Testis (tissue), 2 donors: ENCODE measurements at regions not wholly inside any gene's neighbourhood (a gene's known extent, or its start where the extent isn't known, plus 50 kb on each side); places are given as distances from the start of the nearest gene placed in this dataset.

Source experiments
- DNase-seq: peaks from one replicate; pipeline ENCODE4 v3.0.0-alpha.2; 2019
- H3K27ac ChIP-seq, 2 donors: fragments of 200-600 bp; sonication (generic); one replicate each; pipeline ENCODE4 v1.5.1; 2019
- H3K27me3 ChIP-seq: fragments of 200-600 bp; sonication (generic); one replicate; pipeline ENCODE4 v1.5.1; 2019
- H3K36me3 ChIP-seq: fragments of 200-600 bp; sonication (generic); one replicate; pipeline ENCODE4 v1.5.1; 2017; ENCODE audit warnings: low read depth; ENCODE audit errors: missing control alignments
- H3K4me1 ChIP-seq: fragments of 200-600 bp; sonication (generic); one replicate; pipeline ENCODE4 v1.5.1; 2019
- H3K4me3 ChIP-seq, 2 donors: fragments of 200-600 bp; sonication (generic); one replicate each; pipeline ENCODE4 v1.5.1; 2017 to 2019
- H3K9me3 ChIP-seq: fragments of 200-600 bp; sonication (generic); one replicate; pipeline ENCODE4 v1.5.1; 2017
- POLR2A ChIP-seq: fragments of 450-650 bp; IDR thresholded peaks from one replicate; pipeline ENCODE4 v1.6.1; 2017; ENCODE audit warnings: antibody characterized with exemption, mild to moderate bottlenecking, moderate library complexity
- WGBS, 2 donors: methylation state at CpG; one replicate each; pipeline ENCODE4 v1.1.5; 2018; 5-methylcytosine and 5-hydroxymethylcytosine counted together
- intact Hi-C: fragments of 100-400 bp; cut with DNase I; formaldehyde crosslinking; loops from one replicate; pipeline ENCODE4 v1.15.1; 2023; ENCODE audit warnings: low total_unique reads
- TF ChIP-seq, protein P1 (sequence below), 3 experiments: fragments of 450-650 bp in 2 of 3; fragments of 200-600 bp in 1 of 3; sonication (generic) in 1 of 3; IDR thresholded peaks; one replicate each; pipeline ENCODE4 v1.5.1; 2016 to 2019; ENCODE audit warnings: antibody characterized with exemption in 3 of 3, mild to moderate bottlenecking in 2 of 3, moderate library complexity in 1 of 3

DNA sequence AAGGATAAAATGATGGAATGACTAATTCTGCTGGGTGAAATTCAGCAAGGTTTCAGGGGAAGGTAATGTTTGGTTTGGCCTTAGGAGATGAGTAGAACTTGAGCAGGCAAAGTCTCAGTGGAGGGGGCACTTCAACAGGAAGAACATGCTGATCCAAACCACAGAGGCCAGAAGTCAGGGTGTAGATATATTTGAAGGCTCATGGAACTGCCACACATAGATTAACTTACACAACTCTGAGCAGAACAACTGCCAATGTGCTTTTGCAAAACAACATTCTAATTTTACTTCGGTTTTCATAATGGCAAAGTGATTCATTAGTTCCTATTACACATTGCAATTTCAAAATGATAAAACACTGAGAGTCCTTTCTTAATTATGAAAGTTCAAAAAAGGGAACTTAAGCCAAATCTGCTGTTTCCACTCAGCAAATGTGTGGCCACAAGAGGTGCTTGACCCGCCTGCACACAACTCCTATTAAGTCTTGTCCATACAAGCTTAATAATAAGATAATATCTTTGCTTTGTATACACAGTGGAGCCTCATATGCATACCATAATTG lies 284.8 kb downstream of the MREG start:
- DNase-seq, result peak; percentile 25
- whole genome bisulfite sequencing, 2 donors, result 35 to 41% methylated on average over 2 of the region's 2 CpGs
- H3K4me1 ChIP-seq, result no peaks in the 10 kb centered on the region
- no peaks in the 10 kb centered on the region for H3K27me3 ChIP-seq
- no peak overlapping the region for H3K4me3 ChIP-seq
- no peak overlapping the region for H3K27ac ChIP-seq
- no peaks in the 10 kb centered on the region for H3K36me3 ChIP-seq
- H3K9me3 ChIP-seq, result no peaks in the 10 kb centered on the region
- TF ChIP-seq, protein P1, sequence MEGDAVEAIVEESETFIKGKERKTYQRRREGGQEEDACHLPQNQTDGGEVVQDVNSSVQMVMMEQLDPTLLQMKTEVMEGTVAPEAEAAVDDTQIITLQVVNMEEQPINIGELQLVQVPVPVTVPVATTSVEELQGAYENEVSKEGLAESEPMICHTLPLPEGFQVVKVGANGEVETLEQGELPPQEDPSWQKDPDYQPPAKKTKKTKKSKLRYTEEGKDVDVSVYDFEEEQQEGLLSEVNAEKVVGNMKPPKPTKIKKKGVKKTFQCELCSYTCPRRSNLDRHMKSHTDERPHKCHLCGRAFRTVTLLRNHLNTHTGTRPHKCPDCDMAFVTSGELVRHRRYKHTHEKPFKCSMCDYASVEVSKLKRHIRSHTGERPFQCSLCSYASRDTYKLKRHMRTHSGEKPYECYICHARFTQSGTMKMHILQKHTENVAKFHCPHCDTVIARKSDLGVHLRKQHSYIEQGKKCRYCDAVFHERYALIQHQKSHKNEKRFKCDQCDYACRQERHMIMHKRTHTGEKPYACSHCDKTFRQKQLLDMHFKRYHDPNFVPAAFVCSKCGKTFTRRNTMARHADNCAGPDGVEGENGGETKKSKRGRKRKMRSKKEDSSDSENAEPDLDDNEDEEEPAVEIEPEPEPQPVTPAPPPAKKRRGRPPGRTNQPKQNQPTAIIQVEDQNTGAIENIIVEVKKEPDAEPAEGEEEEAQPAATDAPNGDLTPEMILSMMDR (IDR thresholded peaks at IDR 0.05), result no peak
- TF ChIP-seq POLR2A, result no peak
- intact Hi-C loops, result no loop called here

DNA sequence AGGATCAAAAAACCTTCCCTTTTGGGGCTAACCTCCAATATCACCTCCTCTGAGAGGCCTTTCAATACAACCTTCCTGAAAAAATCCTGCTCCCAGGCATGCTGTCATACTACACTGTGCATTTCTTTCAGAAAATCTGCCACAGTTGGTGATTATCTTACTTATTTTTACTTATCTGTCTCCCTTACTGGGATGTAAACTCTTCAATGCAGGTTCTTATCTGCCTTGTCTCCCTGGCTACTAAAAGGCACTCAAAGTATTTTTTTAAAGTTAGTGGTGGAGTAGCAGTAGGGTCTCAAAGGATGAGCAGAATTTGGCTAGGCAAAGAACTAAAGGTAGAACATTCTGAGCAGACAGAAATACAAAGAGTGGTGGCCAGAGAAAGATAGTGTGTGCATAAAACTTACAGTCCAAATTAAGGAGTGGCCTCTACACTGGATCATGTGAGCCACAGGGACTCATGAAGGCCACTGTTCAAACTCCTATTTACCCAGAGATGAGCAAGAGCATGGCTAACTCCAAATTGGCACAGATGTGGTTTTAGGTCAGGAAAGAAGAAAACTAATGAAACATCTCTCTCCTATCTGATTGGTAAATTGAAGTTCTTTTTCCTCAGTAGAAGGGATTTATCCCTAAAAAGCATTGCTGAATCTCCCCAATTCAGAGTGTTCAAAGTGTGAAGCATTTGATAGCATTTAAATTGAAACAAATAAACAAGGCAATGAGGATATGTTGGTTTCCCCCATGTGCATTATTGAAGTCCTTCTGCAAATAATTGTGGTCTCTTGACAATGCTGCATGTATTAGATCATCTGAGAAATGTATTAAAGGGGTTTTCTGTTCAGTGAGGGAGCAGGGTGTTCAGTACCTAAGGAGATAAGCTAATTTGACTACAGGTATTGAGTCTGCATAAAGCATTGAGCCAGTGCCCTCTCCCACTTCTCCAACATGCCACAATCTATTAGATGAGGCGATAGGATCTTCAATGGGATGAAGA lies 285.5 kb downstream of the MREG start:
- Histone ChIP-seq H3K27me3 (no peaks in the 10 kb centered on the region), H3K36me3 (no peaks in the 10 kb centered on the region), H3K4me3 (no peak overlapping the region), H3K9me3 (no peaks in the 10 kb centered on the region), H3K27ac (no peak overlapping the region), H3K4me1 (no peaks in the 10 kb centered on the region)
- TF ChIP-seq, protein P1 (IDR thresholded peaks at IDR 0.05), result no peak
- no peak for TF ChIP-seq POLR2A
- 81 to 91% methylated on average over 1 of the region's 1 CpG for WGBS, 2 donors
- no peak for DNase-seq
- intact Hi-C loops, result no loop called here

DNA sequence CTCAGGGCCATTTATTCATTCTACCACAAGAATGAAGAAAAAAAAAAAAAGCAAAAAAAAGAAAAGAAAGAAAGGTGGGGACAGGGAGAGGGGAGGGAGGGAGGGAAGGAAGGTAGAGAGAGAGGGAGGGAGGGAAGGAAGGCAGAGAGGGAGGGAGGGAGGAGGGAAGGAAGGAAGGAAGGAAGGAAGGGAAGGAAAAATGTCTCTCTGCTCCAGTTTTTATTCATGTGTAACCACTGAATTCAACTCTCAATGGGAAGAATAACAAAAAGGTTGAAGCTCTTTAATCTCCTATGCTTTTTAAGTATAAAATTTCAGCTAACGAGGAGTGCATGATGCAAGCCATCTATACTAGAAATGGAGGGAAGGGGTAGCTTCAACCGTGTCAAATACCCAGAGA lies 287.3 kb downstream of the MREG start:
- intact Hi-C loops, result no loop called here
- DNase-seq, result no peak
- WGBS, 2 donors, result 77 to 94% methylated on average over 2 of the region's 2 CpGs

DNA sequence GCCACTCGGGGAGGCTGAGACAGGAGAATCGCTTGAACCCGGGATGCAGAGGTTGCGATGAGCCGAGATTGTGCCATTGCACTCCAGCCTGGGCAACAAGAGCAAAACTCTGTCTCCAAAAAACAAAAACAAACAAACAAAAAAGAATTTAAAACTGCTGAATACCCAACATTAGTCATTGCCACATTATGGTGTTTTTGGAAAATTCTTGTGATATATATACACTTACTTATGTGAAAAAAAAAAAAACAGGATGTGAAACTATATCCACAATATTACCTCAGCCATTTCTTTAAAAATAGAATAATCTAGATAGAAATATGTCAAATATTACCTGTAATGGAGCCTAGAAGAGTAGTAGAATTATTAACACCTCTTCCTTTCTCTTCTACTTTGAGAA lies 288.3 kb upstream of the FN1 start:
- H3K4me3 ChIP-seq, result no peak overlapping the region
- 94 to 96% methylated on average over 5 of the region's 5 CpGs for WGBS, 2 donors
- TF ChIP-seq, protein P1 (IDR thresholded peaks at IDR 0.05), result no peak
- no peak for TF ChIP-seq POLR2A
- no peaks in the 10 kb centered on the region for H3K4me1 ChIP-seq
- no peak for DNase-seq
- intact Hi-C loops, result no loop called here
- no peak overlapping the region for H3K27ac ChIP-seq
- H3K9me3 ChIP-seq, result no peaks in the 10 kb centered on the region
- H3K36me3 ChIP-seq, result no peaks in the 10 kb centered on the region
- no peaks in the 10 kb centered on the region for H3K27me3 ChIP-seq

More for the DNA sequence above, 287.3 kb downstream of the MREG start:
- Histone ChIP-seq H3K27me3 (no peaks in the 10 kb centered on the region), H3K4me1 (no peaks in the 10 kb centered on the region), H3K27ac (no peak overlapping the region), H3K36me3 (no peaks in the 10 kb centered on the region), H3K9me3 (no peaks in the 10 kb centered on the region), H3K4me3 (no peak overlapping the region)
- TF ChIP-seq, protein P1 (IDR thresholded peaks at IDR 0.05), result no peak
- TF ChIP-seq POLR2A, result no peak
